22Rv1 (cell line): ENCODE measurements at regions not wholly inside any gene's neighbourhood (a gene's known extent, or its start where the extent isn't known, plus 50 kb on each side); places are given as distances from the start of the nearest gene placed in this dataset.

Source experiments
- H3K27ac ChIP-seq: fragments of 450-650 bp; 2 replicates; pipeline ENCODE4 v1.5.1; 2017
- ZFX ChIP-seq: fragments of 450-650 bp; IDR thresholded peaks from 2 replicates; pipeline ENCODE4 v1.6.1; 2017; ENCODE audit warnings: antibody characterized with exemption, borderline replicate concordance
- TF ChIP-seq, protein P1 (sequence below): fragments of 450-650 bp; IDR thresholded peaks from 2 replicates; pipeline ENCODE4 v1.5.1; 2017; ENCODE audit warnings: mild to moderate bottlenecking

DNA sequence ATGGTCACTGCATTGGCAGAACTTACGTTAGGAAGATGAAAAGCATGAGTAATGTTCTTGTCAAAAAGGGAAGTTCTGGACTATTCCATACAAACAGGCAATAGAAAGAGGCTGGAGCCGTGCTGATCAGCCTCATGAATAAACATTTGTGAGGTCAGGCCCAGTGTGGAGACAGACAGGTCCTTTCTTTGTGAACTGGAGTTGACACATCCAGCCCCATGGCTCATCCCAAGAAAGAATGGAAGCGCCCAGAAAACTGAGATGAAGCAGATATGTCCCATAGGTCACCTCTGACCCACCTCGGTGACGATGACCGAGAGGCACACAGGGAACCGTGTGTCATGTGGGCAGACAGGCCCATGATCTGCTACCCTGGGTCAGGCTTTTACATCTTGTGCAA, 276.0 kb upstream of the SGK1 start:
- H3K27ac ChIP-seq = no peak overlapping the region
- TF ChIP-seq, protein P1, sequence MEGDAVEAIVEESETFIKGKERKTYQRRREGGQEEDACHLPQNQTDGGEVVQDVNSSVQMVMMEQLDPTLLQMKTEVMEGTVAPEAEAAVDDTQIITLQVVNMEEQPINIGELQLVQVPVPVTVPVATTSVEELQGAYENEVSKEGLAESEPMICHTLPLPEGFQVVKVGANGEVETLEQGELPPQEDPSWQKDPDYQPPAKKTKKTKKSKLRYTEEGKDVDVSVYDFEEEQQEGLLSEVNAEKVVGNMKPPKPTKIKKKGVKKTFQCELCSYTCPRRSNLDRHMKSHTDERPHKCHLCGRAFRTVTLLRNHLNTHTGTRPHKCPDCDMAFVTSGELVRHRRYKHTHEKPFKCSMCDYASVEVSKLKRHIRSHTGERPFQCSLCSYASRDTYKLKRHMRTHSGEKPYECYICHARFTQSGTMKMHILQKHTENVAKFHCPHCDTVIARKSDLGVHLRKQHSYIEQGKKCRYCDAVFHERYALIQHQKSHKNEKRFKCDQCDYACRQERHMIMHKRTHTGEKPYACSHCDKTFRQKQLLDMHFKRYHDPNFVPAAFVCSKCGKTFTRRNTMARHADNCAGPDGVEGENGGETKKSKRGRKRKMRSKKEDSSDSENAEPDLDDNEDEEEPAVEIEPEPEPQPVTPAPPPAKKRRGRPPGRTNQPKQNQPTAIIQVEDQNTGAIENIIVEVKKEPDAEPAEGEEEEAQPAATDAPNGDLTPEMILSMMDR = no peak
- no peak for TF ChIP-seq ZFX

DNA sequence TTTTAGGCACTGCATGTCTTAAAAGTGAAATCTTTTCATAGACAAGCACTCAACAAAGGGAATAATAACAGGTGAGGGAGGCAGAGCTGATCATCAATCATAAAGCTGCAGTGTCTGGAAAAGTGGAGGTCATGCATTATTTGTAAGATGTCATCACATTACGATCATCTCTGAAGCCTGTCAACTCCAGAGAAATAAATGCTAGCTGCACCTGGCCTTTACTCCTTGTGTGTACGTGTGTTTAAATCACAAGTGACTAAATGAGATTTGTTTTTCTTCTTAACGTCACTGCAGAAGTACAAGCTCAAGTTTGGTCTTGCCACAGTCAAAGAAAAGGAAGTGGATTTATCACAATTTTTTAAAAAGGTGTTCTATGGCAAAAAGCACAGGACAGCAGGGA, 275.5 kb upstream of the SGK1 start:
- no peak overlapping the region for H3K27ac ChIP-seq
- TF ChIP-seq, protein P1 = no peak
- TF ChIP-seq ZFX = no peak

DNA sequence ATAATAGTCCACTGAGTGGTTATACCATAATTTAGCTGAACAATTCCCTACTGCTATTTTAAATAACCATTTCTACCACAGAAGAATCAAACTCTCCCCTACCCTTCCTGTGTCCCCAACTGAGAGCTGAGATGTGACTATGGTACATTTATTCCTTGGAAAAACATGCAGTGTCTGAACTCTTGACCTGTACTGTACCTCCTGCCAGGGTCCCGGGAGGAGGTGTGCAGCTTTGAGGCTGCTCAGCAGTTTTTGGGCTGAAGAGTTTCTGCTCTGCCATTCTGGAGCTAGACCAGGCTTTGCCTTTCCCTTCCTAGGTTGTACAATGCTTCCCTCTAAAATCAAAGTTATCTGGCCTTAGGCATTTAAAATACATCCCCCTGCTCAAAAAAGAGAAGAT, 275.1 kb upstream of the SGK1 start:
- H3K27ac ChIP-seq = no peak overlapping the region
- TF ChIP-seq, protein P1 = no peak
- no peak for TF ChIP-seq ZFX

DNA sequence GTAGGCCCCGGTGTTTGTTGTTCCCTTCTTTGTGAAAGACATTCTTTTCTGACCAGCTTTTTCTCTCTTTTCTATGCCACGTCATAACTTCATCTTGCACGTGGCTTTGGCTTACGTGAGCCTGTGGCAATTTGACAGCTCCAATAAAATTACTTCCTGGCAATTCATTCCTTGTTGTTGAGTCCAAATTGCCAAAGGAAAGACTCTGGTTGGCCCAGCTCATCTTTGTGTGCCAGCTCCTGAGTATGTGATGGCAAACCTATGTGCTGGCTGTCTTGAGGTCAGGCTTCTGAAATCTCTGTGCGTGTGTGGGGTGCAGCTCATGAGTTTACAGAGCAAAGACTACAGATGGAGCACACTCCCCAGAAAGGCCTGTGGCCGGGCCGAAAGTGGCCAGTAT, 272.5 kb upstream of the SGK1 start:
- no peak overlapping the region for H3K27ac ChIP-seq
- TF ChIP-seq, protein P1 = no peak
- no peak for TF ChIP-seq ZFX

DNA sequence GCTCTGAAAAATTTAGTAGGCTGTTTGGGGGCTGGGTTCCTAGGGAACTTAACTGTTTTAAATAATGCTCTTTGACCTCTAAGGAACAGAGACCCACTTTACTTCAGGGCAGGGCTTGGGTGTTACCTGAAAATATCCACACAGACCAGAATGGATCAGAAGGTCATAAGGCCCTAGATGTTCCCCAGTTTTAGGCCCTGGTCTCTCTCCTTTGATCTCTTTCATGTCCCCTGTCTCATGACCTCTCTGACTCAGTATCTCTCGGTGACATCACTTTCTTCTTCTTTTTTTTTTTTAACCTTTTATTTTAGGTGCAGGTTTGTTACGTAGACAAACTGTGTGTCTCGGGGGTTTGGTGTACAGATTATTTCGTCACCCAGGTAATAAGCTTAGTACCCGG, 272.1 kb upstream of the SGK1 start:
- TF ChIP-seq, protein P1 = no peak
- TF ChIP-seq ZFX = no peak
- no peak overlapping the region for H3K27ac ChIP-seq

DNA sequence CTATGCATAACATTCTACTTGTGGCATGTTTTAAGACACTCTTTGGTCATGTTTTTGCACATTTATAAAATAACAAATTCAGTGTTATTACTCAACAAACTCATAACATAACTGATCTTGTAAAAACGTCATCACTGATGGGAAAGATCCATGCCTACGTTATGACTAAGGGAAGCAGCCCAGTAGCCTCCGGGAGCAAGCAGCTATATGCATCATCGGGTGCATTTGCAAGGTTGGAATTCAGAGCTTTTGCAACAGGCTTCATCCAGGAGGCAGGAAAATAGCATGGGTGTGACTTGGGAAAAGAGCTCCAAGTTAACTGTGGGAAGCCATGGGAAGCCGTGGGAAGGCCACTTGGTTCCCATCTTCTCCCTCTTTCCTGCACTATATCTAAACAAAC, 271.6 kb upstream of the SGK1 start:
- TF ChIP-seq, protein P1 = no peak
- no peak for TF ChIP-seq ZFX
- no peak overlapping the region for H3K27ac ChIP-seq

DNA sequence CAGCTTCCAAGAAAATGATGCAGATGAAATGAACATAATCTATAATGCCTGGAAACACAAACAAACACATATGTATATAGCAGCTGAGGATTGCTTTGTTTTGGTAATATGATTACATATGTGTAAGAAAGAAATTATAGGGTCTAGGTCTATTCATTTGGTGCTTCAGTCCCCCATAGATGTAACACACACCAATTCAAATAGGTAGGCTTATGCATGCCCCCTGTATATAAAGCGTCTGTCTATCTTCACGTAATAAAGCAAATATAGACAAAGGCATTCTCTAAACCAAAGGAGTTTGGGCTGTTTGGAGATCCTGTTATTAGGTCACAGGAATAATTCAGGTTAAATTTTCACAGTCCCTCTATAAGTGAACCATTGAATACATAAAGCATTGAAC, 270.4 kb upstream of the SGK1 start:
- no peak overlapping the region for H3K27ac ChIP-seq
- TF ChIP-seq, protein P1 = no peak
- TF ChIP-seq ZFX = no peak

DNA sequence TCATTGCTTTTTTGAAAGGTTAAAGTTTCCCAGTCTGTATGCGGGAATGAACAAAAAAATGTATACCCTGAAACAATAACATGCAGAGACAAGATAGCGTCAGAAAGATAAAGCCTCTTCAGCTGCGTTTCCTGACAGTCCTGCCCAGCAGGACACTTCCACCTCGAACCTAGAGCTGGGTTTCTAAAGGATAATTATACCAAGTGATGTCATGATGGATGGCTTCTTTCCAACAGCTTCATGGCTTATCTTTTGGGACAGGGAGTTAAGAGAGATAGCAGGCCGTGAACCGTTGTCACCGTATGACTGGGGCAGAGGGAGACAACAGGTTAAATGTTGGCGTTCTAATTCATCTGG, 267.6 kb upstream of the SGK1 start:
- TF ChIP-seq, protein P1 = no peak
- no peak for TF ChIP-seq ZFX
- H3K27ac ChIP-seq = no peak overlapping the region
